GM19351 (cell line): ENCODE measurements at regions not wholly inside any gene's neighbourhood (a gene's known extent, or its start where the extent isn't known, plus 50 kb on each side); places are given as distances from the start of the nearest gene placed in this dataset.
"Not testable (repeated sequence)": the region's sequence is repeated elsewhere in the genome, so short reads cannot be mapped to it uniquely, and the experiment has no call there.

Source experiments
- ATAC-seq: cut with Tn5 transposase; IDR thresholded peaks from one replicate; pipeline ENCODE4 v1.9.1; 2021; ENCODE audit warnings: mild to moderate bottlenecking, moderate library complexity; ENCODE audit not compliant: unreplicated experiment

- no peak for ATAC-seq
These were observed 118.5 kb downstream of the PHETA1 start for GRCh38 chr12:111250251-111250881.

GRCh38 chr12:111249757-111250156 is 119.1 kb downstream of the PHETA1 start:
- no peak for ATAC-seq

GRCh38 chr12:111249018-111249370 is 119.9 kb downstream of the PHETA1 start:
- ATAC-seq: no peak

- no peak for ATAC-seq
These were observed 120.5 kb downstream of the PHETA1 start for GRCh38 chr12:111248236-111249017.

GRCh38 chr12:111247083-111247783 is 121.7 kb downstream of the PHETA1 start:
- ATAC-seq: no peak

- no peak for ATAC-seq
These were observed 122.4 kb downstream of the PHETA1 start for GRCh38 chr12:111246477-111247011.

- no peak for ATAC-seq
These were observed 123.0 kb downstream of the PHETA1 start for GRCh38 chr12:111245701-111246476.

- no peak for ATAC-seq
These were observed 124.2 kb downstream of the PHETA1 start for GRCh38 chr12:111244673-111245072.

- not testable (repeated sequence) for ATAC-seq
These were observed 126.1 kb downstream of the PHETA1 start for GRCh38 chr12:111242817-111243216.

- ATAC-seq: no peak
These were observed 126.7 kb downstream of the PHETA1 start for GRCh38 chr12:111242184-111242583.

- ATAC-seq: no peak
These were observed 128.5 kb downstream of the PHETA1 start for GRCh38 chr12:111240374-111240773.

GRCh38 chr12:111239235-111239634 is 129.7 kb downstream of the PHETA1 start:
- no peak for ATAC-seq

- ATAC-seq: no peak
These were observed 130.7 kb downstream of the PHETA1 start for GRCh38 chr12:111238075-111238734.

- ATAC-seq: not testable (repeated sequence)
These were observed 134.4 kb downstream of the PHETA1 start for GRCh38 chr12:111234491-111234890.

- no peak for ATAC-seq
These were observed 135.1 kb downstream of the PHETA1 start for GRCh38 chr12:111233786-111234185.

- ATAC-seq: no peak
These were observed 138.2 kb downstream of the PHETA1 start for GRCh38 chr12:111230649-111231048.

GRCh38 chr12:111228916-111229666 is 139.8 kb downstream of the PHETA1 start:
- ATAC-seq: no peak

- no peak for ATAC-seq
These were observed 141.1 kb downstream of the PHETA1 start for GRCh38 chr12:111227476-111228420.

- ATAC-seq: no peak
These were observed 142.2 kb downstream of the PHETA1 start for GRCh38 chr12:111226680-111227079.
